GM20431 (cell line): ENCODE measurements at regions not wholly inside any gene's neighbourhood (a gene's known extent, or its start where the extent isn't known, plus 50 kb on each side); places are given as distances from the start of the nearest gene placed in this dataset.

Source experiments
- in situ Hi-C: fragments of 300-500 bp; cut with MseI, MboI; formaldehyde crosslinking; loops from one replicate; pipeline ENCODE4 v1.15.0; 2020; ENCODE audit warnings: low sequenced_read_pairs; ENCODE audit not compliant: unreplicated experiment

DNA sequence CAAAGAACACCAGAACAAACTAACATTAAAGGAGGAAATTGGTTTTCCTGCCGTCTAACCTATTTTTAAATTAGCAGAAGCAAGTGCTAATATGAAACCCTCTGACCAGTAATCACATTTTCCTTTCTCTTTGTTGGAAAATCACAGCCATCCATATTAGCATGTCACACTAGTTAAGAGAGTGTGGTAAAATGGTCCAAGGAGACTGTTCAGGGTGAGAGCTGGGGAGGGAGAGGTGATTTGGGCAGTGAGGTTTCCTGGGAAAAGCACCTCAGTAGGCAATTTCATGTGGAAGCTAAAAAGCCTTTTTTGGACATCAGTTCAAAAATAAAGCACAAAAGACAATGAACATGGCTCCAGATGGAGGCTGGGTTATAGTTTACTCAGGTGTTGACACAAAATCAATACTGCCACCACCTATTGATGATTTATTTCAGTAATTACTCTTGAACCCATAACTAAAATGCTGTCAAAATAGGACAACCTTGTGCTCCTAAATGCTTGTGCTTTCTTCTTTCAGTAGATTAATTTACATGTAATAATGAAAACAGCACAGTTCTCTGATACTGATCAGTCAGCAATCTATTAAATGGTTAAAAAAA is 333.2 kb downstream of the SAMD5 start:
- in situ Hi-C loops: no loop called here

GRCh38 chr6:147849401-147850330 is 341.2 kb downstream of the SAMD5 start:
- in situ Hi-C loops: no loop called here

- in situ Hi-C loops: no loop called here
Observed at GRCh38 chr6:147852772-147853171, 344.3 kb downstream of the SAMD5 start.

GRCh38 chr6:147853574-147853973 is 345.1 kb downstream of the SAMD5 start:
- in situ Hi-C loops: no loop called here

- in situ Hi-C loops: no loop called here
Observed at GRCh38 chr6:147855803-147856482, 347.5 kb downstream of the SAMD5 start.

- in situ Hi-C loops: no loop called here
Observed at GRCh38 chr6:147856687-147857086, 348.2 kb downstream of the SAMD5 start.

GRCh38 chr6:147858421-147858820 is 349.9 kb downstream of the SAMD5 start:
- in situ Hi-C loops: no loop called here

DNA sequence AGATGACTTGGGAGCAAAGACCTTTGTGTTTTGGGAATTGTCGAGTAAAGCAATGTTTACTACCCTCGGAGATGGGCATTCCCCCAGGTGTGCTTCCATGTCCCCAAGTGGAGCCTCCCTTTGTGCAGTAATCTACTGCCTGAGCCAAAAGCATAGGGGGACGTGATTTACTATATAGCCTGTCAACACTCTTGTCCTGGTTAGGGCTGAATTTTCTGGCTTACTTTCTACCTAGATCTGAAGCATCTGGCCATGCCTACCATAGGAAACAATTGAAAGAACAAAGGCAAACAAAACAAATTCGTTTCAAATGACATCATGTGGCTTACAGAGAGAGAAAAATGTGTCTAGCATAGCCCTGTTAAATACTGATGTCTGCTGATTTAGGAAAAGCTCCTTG is 350.6 kb downstream of the SAMD5 start:
- in situ Hi-C loops: no loop called here

- in situ Hi-C loops: no loop called here
Observed at GRCh38 chr6:147861696-147862095, 353.2 kb downstream of the SAMD5 start.

GRCh38 chr6:147867433-147868226 is 359.1 kb downstream of the SAMD5 start:
- in situ Hi-C loops: no loop called here

GRCh38 chr6:147868427-147869190 is 360.1 kb downstream of the SAMD5 start:
- in situ Hi-C loops: no loop called here

DNA sequence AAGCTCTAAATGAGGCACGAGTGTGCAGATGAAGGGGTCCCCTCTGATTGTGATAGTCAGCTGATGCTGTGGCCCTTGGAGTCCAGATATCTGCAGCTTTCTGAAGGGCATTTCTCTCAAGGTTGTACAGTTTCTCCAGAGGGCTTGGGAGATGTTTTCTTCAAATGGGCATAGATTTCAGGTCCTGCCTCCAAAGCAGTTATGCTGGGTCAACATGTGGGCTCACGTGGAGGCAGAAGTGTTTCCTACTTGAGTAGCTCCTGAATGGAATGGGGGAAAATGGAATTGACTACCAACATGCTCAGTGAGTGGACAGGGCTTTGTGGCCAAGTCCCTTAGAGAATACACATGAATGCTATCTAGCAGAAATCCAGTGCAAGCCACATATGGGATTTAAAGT is 360.7 kb downstream of the SAMD5 start:
- in situ Hi-C loops: no loop called here

DNA sequence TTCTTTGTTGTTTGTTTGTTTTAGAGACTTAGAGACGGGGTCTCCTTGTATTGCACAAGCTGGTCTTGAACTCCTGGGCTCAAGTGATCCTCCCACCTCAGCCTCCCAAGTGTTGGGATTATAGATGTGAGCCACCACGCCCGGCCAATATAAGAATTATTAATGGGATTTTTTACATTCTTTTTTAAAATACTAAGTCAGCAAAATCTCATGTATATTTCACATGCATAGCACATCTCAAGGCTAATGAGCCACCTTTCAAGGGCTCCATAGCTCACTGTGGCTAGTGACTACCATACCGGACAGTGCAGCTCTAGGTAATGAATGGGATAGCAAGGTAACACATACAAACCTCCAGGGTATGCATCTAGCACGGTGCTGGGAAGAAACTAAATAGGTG is 361.4 kb downstream of the SAMD5 start:
- in situ Hi-C loops: no loop called here

DNA sequence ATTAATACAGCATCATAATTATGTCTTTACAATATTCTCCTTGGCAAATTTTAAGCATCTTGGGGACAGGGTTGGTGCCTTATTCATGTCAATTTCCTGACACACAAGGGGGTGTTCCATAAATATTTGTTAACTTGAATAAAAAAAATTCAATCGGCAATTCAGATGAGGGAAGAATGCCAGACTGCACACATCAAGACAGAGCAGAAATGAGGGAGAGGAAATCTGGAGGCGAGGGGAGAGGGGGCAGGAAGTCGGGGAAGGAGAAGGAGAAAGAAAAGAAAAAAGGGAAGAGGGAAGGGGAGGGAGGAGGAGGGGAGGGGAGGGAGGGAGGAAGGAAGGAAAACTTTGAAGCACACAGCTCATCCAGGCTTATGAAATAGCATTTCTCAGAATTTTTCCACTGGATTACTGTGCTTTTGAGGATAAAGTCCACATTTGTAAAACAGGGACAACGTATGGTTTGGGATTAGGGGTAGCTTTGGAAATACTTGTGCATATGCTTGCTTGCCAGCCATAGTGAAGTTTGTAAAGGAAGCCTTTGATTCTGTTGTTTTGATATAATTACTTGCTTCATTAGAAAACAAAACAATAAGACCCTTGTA is 362.1 kb downstream of the SAMD5 start:
- in situ Hi-C loops: no loop called here

DNA sequence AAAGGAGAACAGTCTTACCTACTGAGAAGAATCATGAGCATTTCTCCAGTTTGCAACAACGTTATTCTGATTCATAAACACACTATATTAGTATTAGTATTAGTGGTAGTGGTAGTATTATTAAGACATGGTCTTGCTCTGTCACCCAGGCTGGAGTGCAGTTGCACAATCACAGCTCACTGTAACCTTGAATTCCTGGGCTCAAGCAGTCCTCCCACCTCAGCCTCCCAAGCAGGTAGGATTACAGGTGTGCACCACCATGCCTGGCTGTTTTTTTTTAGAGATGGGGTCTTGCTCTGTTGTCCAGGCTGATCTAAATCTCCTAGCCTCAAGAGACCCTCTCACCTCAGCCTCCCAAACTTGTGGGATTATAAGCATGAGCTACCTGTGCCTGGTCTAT is 363.5 kb downstream of the SAMD5 start:
- in situ Hi-C loops: no loop called here

DNA sequence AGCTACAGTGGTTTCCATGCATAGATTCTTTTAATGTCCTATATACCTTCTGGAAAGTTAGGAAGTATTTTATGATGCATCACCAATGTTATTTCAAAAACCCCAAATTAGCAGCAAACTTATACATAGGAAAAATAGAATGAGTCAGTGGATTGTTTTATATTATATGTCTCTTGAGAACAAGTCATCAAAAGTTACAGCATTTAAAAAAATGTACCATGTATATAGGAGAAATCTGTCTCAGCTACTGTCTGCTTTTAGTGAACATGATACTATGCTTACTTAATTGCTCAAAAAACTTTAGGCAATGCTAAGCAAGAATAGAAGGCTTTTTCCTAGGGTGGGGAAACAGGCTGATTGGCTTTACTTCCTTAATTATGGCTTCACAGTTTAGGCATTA is 365.3 kb downstream of the SAMD5 start:
- in situ Hi-C loops: no loop called here

- in situ Hi-C loops: no loop called here
Observed at GRCh38 chr6:147874322-147874721, 365.8 kb downstream of the SAMD5 start.

DNA sequence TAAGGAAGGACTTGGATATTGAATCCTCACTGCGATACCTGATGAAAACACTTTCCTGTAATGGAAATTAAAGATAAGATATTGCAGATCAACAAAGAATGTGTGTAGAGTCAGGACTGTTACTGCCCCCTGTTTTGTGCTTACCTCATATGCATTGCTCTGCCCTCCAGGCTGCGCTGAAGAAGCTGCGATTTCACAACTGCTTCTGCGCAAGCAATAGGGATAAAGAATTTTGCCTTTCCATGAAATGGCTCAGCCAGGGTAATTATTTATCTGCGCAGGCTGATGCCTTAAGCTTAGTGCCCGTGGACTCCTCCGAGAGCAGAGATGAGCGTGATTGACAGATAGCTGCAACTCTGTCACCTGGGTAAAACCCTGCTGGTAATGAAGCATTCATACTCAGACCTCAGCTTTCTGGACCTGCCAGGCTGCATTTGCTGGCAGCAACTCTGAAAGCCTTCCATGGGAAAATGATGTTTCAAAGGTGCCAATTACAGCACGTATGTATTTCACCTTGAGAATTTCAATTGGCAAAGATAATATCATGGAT is 370.6 kb downstream of the SAMD5 start:
- in situ Hi-C loops: no loop called here

GRCh38 chr6:147881432-147881831 is 372.9 kb downstream of the SAMD5 start:
- in situ Hi-C loops: no loop called here
